ENCODE measurements at regions not wholly inside any gene's neighbourhood (a gene's known extent, or its start where the extent isn't known, plus 50 kb on each side); places are given as distances from the start of the nearest gene placed in this dataset.

- TF ChIP-seq POLR2A (IDR thresholded peaks at IDR 0.05) (no peak), CTCF (IDR thresholded peaks at IDR 0.05) (no peak)
Measured at GRCh38 chr18:14933049-14933851, 185.3 kb downstream of the ANKRD30B start.
